Activated naive CD4-positive, alpha-beta T cell treated with anti-CD3 and anti-CD28 coated beads, Interleukin-2, amount 10 ng/mL, durations not matched to agents 7 days and 5 days (primary cell): ENCODE measurements at regions not wholly inside any gene's neighbourhood (a gene's known extent, or its start where the extent isn't known, plus 50 kb on each side); places are given as distances from the start of the nearest gene placed in this dataset.
"Not testable (repeated sequence)": the region's sequence is repeated elsewhere in the genome, so short reads cannot be mapped to it uniquely, and the experiment has no call there.

ENCODE experiments used
- CTCF ChIA-PET: fragments of 350-600 bp; sonication (Branson Sonifier 250); formaldehyde crosslinking; loops from one replicate; lab custom pipeline; 2021; ENCODE audit warnings: antibody characterized with exemption; lab: Charles Lee
- DNase-seq: peaks from one replicate; pipeline ENCODE4 v3.0.0-alpha.2; 2020
- H3K27ac Mint-ChIP-seq: one replicate; pipeline ENCODE4 v1.8.0; 2021; ENCODE audit warnings: mild to moderate bottlenecking, moderate library complexity, mixed read lengths
- H3K27me3 Mint-ChIP-seq: one replicate; pipeline ENCODE4 v1.8.0; 2021; ENCODE audit warnings: mild to moderate bottlenecking, mixed read lengths
- H3K36me3 Mint-ChIP-seq: one replicate; pipeline ENCODE4 v1.8.0; 2021; ENCODE audit warnings: mixed read lengths
- H3K4me1 Mint-ChIP-seq: one replicate; pipeline ENCODE4 v1.8.0; 2021; ENCODE audit warnings: mixed read lengths
- H3K4me3 Mint-ChIP-seq: one replicate; pipeline ENCODE4 v1.8.0; 2021; ENCODE audit warnings: mild to moderate bottlenecking, moderate library complexity, mixed read lengths
- H3K9me3 Mint-ChIP-seq: one replicate; pipeline ENCODE4 v1.8.0; 2021; ENCODE audit warnings: mixed read lengths

GRCh38 chr17:30682280-30682679 lies 142.2 kb downstream of the CRLF3 start:
- H3K27me3 Mint-ChIP-seq: peaks cover 57% of the 10 kb centered on the region
- H3K27ac Mint-ChIP-seq, DNase-seq, H3K4me3 Mint-ChIP-seq, H3K9me3 Mint-ChIP-seq, H3K36me3 Mint-ChIP-seq, H3K4me1 Mint-ChIP-seq: not testable (repeated sequence)
- CTCF ChIA-PET: interaction anchor here (0.7 kb wide), 1 partner anchor 1334 kb away, joined by 3 read pairs; no protein-coding TSS in a partner anchor

GRCh38 chr17:30680681-30681080 lies 143.8 kb downstream of the CRLF3 start:
- H3K9me3 Mint-ChIP-seq, DNase-seq, H3K27ac Mint-ChIP-seq, H3K4me3 Mint-ChIP-seq, H3K36me3 Mint-ChIP-seq, CTCF ChIA-PET, H3K4me1 Mint-ChIP-seq: not testable (repeated sequence)
- H3K27me3 Mint-ChIP-seq: peaks cover 48% of the 10 kb centered on the region

- no peaks in the 10 kb centered on the region for H3K36me3 Mint-ChIP-seq
- no peaks in the 10 kb centered on the region for H3K4me1 Mint-ChIP-seq
- no peak overlapping the region for H3K4me3 Mint-ChIP-seq
- CTCF ChIA-PET: no interaction called here
- peaks cover 31% of the 10 kb centered on the region for H3K27me3 Mint-ChIP-seq
- H3K9me3 Mint-ChIP-seq: peaks cover 9% of the 10 kb centered on the region
- H3K27ac Mint-ChIP-seq: no peak overlapping the region
- no peak for DNase-seq
These were observed 146.8 kb downstream of the CRLF3 start for GRCh38 chr17:30677550-30678249.

GRCh38 chr17:30675777-30676492 lies 148.6 kb downstream of the CRLF3 start:
- H3K9me3 Mint-ChIP-seq, H3K4me1 Mint-ChIP-seq, H3K4me3 Mint-ChIP-seq, H3K36me3 Mint-ChIP-seq, DNase-seq, CTCF ChIA-PET, H3K27ac Mint-ChIP-seq: not testable (repeated sequence)
- peaks cover 32% of the 10 kb centered on the region for H3K27me3 Mint-ChIP-seq

DNA sequence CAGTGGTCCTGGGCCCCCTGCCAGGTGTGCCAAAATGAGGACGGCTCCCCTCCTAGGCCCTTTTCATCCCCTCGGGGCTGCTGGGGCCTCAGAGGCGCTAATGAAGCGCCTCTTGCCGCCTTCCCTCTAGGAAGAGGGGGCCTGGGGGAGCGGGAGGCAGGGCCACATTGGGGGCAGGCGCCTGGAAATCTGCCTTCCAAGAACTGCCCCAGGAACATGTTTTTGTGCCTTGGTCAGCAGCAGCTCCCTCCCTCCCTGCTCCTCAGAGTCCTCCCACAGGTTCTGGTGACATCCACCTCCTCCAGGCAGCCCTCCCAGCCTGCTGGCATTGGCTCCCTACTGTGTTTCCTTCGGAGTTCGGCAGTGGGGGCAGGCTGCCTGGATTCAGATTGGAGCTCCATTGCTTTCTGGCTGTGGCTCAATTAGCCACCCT lies 155.3 kb downstream of the CRLF3 start:
- H3K4me3 Mint-ChIP-seq, H3K27me3 Mint-ChIP-seq, H3K4me1 Mint-ChIP-seq, H3K9me3 Mint-ChIP-seq, DNase-seq, H3K27ac Mint-ChIP-seq, CTCF ChIA-PET, H3K36me3 Mint-ChIP-seq: not testable (repeated sequence)

GRCh38 chr17:30668360-30669181 lies 155.9 kb downstream of the CRLF3 start:
- CTCF ChIA-PET, H3K4me3 Mint-ChIP-seq, DNase-seq, H3K36me3 Mint-ChIP-seq, H3K9me3 Mint-ChIP-seq, H3K4me1 Mint-ChIP-seq, H3K27ac Mint-ChIP-seq: not testable (repeated sequence)
- H3K27me3 Mint-ChIP-seq: peaks cover 12% of the 10 kb centered on the region

- H3K36me3 Mint-ChIP-seq, H3K4me1 Mint-ChIP-seq, H3K27me3 Mint-ChIP-seq, CTCF ChIA-PET, DNase-seq, H3K9me3 Mint-ChIP-seq, H3K27ac Mint-ChIP-seq: not testable (repeated sequence)
- H3K4me3 Mint-ChIP-seq: peak overlapping the region; percentile 31
These were observed 156.7 kb downstream of the CRLF3 start for GRCh38 chr17:30667657-30668359.

GRCh38 chr17:30666838-30667656 lies 157.4 kb downstream of the CRLF3 start:
- H3K9me3 Mint-ChIP-seq, H3K4me3 Mint-ChIP-seq, CTCF ChIA-PET, H3K27ac Mint-ChIP-seq, DNase-seq, H3K27me3 Mint-ChIP-seq, H3K36me3 Mint-ChIP-seq, H3K4me1 Mint-ChIP-seq: not testable (repeated sequence)

DNA sequence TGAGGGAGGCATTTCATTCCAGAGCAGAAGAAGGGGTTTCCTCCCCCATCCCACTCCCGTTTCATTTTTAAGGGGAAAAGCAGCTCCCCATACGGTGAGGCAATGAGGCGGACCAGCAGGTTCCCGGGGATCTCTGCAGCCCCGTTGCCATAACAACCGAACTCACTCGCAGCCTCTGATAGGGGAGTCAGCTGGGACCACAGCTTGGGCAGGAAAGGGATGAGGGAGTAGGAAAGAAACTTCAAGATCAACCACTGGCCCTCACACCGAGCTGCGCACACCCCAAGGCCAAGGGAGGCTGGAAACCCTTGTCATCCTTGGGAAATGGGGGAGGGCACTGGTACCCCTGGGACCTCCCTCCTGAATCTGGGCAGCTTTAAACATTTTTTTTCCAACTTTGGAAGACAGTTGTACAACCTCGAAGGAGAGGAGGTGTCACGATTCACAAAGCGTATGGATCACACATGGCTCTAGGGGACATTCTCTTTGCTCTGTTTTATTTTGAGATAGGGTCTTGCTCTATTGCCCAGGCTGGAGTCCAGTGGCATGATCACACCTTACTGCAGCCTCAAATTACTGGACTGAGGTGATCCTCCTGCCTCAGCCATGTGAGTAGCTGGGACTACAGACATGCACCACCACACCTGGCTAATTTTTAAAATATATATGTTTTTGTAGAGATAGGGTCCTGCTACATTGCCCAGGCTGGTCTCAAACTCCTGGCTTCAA lies 160.6 kb downstream of the CRLF3 start:
- H3K27ac Mint-ChIP-seq, CTCF ChIA-PET, H3K27me3 Mint-ChIP-seq, H3K36me3 Mint-ChIP-seq, H3K4me1 Mint-ChIP-seq, H3K4me3 Mint-ChIP-seq, DNase-seq, H3K9me3 Mint-ChIP-seq: not testable (repeated sequence)

DNA sequence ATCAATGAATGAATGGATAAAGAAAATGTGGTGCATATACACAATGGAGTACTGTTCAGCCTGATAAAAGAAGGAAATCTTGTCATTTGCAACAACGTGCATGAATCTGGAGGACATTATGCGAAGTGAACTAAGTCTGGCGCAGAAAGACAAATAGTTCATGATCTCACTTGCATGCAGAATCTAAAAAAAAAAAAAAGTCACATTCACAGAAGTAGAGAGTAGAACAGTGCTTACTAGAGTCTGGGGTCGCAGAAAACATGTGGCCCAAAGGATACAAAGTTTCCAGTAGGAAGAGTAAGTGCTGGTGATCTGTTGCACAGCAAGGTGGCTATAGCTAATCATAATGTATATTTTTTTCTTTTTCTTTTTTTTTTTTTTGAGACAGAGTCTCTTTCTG lies 167.3 kb downstream of the CRLF3 start:
- DNase-seq, CTCF ChIA-PET, H3K27ac Mint-ChIP-seq, H3K4me1 Mint-ChIP-seq, H3K36me3 Mint-ChIP-seq, H3K9me3 Mint-ChIP-seq, H3K27me3 Mint-ChIP-seq, H3K4me3 Mint-ChIP-seq: not testable (repeated sequence)

- H3K27me3 Mint-ChIP-seq, H3K4me3 Mint-ChIP-seq, H3K27ac Mint-ChIP-seq, CTCF ChIA-PET, H3K4me1 Mint-ChIP-seq, H3K9me3 Mint-ChIP-seq, DNase-seq, H3K36me3 Mint-ChIP-seq: not testable (repeated sequence)
These were observed 171.5 kb downstream of the CRLF3 start for GRCh38 chr17:30653038-30653437.

DNA sequence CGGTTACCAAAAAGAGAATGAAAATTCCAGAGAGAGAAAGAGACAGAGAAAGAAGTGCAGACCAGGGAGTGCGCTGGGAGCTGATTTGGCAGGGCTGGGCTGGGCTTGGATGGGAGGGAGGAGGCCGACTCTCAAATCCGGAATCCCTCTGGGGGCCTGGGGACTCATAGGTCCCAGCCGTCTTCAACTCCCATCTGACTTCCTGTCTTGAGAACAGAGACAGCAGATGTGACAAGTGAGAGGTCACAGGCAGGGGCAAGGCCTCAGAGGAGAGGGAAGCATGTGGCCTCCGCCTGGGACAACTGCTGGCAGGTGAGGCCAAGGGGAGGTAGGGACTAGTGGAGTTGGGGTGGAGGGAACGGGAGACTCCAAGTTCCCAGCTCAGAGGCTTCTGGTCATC lies 172.9 kb downstream of the GOSR1 start:
- not testable (repeated sequence) for H3K4me3 Mint-ChIP-seq, H3K36me3 Mint-ChIP-seq, H3K27ac Mint-ChIP-seq, H3K9me3 Mint-ChIP-seq, DNase-seq
- CTCF ChIA-PET: interaction anchor here (1.5 kb wide), 1 partner anchor 48 kb away, joined by 3 read pairs; no protein-coding TSS in a partner anchor
- peaks cover 21% of the 10 kb centered on the region for H3K27me3 Mint-ChIP-seq
- H3K4me1 Mint-ChIP-seq: peaks cover 10% of the 10 kb centered on the region

- H3K9me3 Mint-ChIP-seq, H3K36me3 Mint-ChIP-seq, CTCF ChIA-PET, H3K4me3 Mint-ChIP-seq, H3K27ac Mint-ChIP-seq, DNase-seq: not testable (repeated sequence)
- Mint-ChIP-seq H3K4me1 (peaks cover 10% of the 10 kb centered on the region), H3K27me3 (peaks cover 23% of the 10 kb centered on the region)
These were observed 170.9 kb downstream of the GOSR1 start for GRCh38 chr17:30648015-30648620.
